ENCODE measurements at regions not wholly inside any gene's neighbourhood (a gene's known extent, or its start where the extent isn't known, plus 50 kb on each side); places are given as distances from the start of the nearest gene placed in this dataset.

DNA sequence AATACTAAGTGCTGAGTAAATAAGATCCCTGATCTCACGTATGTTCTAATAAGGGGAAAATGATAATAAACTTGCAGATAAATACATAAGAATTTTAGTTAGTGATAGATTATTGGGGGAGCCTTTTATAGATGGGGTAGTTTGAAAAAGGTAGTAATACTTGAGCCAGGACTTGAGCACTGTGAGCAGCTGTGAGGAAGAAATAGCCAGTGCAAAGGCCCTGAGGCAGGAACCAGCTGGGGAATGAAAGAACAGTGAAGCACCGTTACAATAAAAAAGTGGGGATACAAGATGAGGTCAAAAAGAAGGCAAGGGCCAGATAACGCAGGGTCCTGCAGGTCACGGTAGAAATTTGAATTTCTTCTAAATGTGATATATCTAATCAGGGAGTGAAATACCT lies 234.8 kb upstream of the ELL2 start:
- TF ChIP-seq, protein P1, sequence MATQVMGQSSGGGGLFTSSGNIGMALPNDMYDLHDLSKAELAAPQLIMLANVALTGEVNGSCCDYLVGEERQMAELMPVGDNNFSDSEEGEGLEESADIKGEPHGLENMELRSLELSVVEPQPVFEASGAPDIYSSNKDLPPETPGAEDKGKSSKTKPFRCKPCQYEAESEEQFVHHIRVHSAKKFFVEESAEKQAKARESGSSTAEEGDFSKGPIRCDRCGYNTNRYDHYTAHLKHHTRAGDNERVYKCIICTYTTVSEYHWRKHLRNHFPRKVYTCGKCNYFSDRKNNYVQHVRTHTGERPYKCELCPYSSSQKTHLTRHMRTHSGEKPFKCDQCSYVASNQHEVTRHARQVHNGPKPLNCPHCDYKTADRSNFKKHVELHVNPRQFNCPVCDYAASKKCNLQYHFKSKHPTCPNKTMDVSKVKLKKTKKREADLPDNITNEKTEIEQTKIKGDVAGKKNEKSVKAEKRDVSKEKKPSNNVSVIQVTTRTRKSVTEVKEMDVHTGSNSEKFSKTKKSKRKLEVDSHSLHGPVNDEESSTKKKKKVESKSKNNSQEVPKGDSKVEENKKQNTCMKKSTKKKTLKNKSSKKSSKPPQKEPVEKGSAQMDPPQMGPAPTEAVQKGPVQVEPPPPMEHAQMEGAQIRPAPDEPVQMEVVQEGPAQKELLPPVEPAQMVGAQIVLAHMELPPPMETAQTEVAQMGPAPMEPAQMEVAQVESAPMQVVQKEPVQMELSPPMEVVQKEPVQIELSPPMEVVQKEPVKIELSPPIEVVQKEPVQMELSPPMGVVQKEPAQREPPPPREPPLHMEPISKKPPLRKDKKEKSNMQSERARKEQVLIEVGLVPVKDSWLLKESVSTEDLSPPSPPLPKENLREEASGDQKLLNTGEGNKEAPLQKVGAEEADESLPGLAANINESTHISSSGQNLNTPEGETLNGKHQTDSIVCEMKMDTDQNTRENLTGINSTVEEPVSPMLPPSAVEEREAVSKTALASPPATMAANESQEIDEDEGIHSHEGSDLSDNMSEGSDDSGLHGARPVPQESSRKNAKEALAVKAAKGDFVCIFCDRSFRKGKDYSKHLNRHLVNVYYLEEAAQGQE (IDR thresholded peaks at IDR 0.05; ENCODE audit: insufficient replicate concordance, low read depth), result no peak
- TF ChIP-seq SPI1 (IDR thresholded peaks at IDR 0.05; ENCODE audit: borderline replicate concordance, low read depth) (no peak), POLR2AphosphoS5 (IDR thresholded peaks at IDR 0.05; ENCODE audit: low read depth) (no peak), GABPA (IDR thresholded peaks at IDR 0.05; ENCODE audit: low read depth) (no peak)
- TF ChIP-seq, protein P2, sequence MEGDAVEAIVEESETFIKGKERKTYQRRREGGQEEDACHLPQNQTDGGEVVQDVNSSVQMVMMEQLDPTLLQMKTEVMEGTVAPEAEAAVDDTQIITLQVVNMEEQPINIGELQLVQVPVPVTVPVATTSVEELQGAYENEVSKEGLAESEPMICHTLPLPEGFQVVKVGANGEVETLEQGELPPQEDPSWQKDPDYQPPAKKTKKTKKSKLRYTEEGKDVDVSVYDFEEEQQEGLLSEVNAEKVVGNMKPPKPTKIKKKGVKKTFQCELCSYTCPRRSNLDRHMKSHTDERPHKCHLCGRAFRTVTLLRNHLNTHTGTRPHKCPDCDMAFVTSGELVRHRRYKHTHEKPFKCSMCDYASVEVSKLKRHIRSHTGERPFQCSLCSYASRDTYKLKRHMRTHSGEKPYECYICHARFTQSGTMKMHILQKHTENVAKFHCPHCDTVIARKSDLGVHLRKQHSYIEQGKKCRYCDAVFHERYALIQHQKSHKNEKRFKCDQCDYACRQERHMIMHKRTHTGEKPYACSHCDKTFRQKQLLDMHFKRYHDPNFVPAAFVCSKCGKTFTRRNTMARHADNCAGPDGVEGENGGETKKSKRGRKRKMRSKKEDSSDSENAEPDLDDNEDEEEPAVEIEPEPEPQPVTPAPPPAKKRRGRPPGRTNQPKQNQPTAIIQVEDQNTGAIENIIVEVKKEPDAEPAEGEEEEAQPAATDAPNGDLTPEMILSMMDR (IDR thresholded peaks at IDR 0.05; ENCODE audit: insufficient read depth, low read length), result no peak
- Histone ChIP-seq H3K27ac (replicated peaks) (no peak overlapping the region), H3K27me3 (ENCODE audit: insufficient read depth, poor library complexity, severe bottlenecking) (no peaks in the 10 kb centered on the region), H3K4me3 (replicated peaks; ENCODE audit: insufficient read depth, low read length) (no peak overlapping the region)
- DNase-seq (ENCODE audit: low read depth in 1 of 2, low spot score in 1 of 2), result no peak

DNA sequence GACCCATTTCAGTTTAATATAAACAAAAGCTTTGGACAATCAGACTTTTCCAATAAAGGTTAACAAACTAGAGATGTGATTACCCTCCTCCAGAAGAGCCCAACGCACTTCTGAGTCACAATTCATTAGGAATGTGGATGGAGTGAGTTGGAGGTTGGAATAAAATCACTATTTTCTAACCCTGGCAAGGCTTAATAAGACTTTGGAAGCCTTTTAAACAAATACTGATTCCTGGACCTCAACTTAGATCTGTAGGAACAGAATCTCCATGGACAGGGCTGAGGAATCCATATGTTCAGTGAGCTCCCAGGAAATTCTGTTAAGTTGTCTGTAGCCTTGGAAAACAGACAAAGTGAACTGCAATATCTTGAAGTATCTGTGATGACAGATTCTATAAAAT lies 233.5 kb upstream of the ELL2 start:
- Histone ChIP-seq H3K4me3 (replicated peaks; ENCODE audit: insufficient read depth, low read length) (no peak overlapping the region), H3K27me3 (ENCODE audit: insufficient read depth, poor library complexity, severe bottlenecking) (no peaks in the 10 kb centered on the region), H3K27ac (replicated peaks) (no peak overlapping the region)
- no peak for DNase-seq (ENCODE audit: low read depth in 1 of 2, low spot score in 1 of 2)
- TF ChIP-seq, protein P1 (IDR thresholded peaks at IDR 0.05; ENCODE audit: insufficient replicate concordance, low read depth), result no peak
- TF ChIP-seq SPI1 (IDR thresholded peaks at IDR 0.05; ENCODE audit: borderline replicate concordance, low read depth) (no peak), GABPA (IDR thresholded peaks at IDR 0.05; ENCODE audit: low read depth) (no peak), POLR2AphosphoS5 (IDR thresholded peaks at IDR 0.05; ENCODE audit: low read depth) (no peak)
- TF ChIP-seq, protein P2 (IDR thresholded peaks at IDR 0.05; ENCODE audit: insufficient read depth, low read length), result no peak

DNA sequence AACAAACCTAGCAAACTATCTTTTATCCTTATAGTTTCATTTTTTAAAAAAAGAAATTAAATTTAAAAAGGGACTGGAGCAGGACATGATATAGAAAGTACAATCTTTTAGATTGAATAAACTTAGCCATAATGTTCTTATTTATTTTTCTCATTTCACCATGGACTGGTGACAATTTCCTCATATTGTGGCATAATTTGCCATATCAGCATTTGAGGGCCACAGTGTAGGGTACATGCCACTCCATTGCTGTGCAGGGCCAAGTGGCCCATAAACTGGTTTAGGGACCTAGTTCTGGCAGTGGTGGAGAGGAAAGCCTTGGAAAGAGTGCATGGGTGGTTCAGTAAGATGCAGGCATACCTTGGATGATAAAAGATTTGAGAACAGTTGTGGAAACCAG lies 232.9 kb upstream of the ELL2 start:
- no peak overlapping the region for H3K4me3 ChIP-seq (replicated peaks; ENCODE audit: insufficient read depth, low read length)
- DNase-seq (ENCODE audit: low read depth in 1 of 2, low spot score in 1 of 2), result no peak
- TF ChIP-seq POLR2AphosphoS5 (IDR thresholded peaks at IDR 0.05; ENCODE audit: low read depth), result no peak
- no peak for TF ChIP-seq GABPA (IDR thresholded peaks at IDR 0.05; ENCODE audit: low read depth)
- TF ChIP-seq, protein P2 (IDR thresholded peaks at IDR 0.05; ENCODE audit: insufficient read depth, low read length), result no peak
- TF ChIP-seq, protein P1 (IDR thresholded peaks at IDR 0.05; ENCODE audit: insufficient replicate concordance, low read depth), result no peak
- no peak for TF ChIP-seq SPI1 (IDR thresholded peaks at IDR 0.05; ENCODE audit: borderline replicate concordance, low read depth)
- H3K27ac ChIP-seq (replicated peaks), result no peak overlapping the region
- H3K27me3 ChIP-seq (ENCODE audit: insufficient read depth, poor library complexity, severe bottlenecking), result no peaks in the 10 kb centered on the region
